NCI-H446 (cell line): ENCODE measurements at regions not wholly inside any gene's neighbourhood (a gene's known extent, or its start where the extent isn't known, plus 50 kb on each side); places are given as distances from the start of the nearest gene placed in this dataset.
"Not testable (repeated sequence)": the region's sequence is repeated elsewhere in the genome, so short reads cannot be mapped to it uniquely, and the experiment has no call there.

Source experiments
- DNase-seq, 2 experiments: peaks; one replicate each; lab custom pipeline; 2025; lab: John Stamatoyannopoulos, UW

- DNase-seq = not testable (repeated sequence)
Observed at GRCh38 chr14:66013607-66014006, 472.6 kb upstream of the CCDC196 start.

- DNase-seq = peak; percentile 14 to 51
Observed at GRCh38 chr14:66015071-66015780, 470.9 kb upstream of the CCDC196 start.

GRCh38 chr14:66017927-66018326 lies 468.2 kb upstream of the CCDC196 start:
- DNase-seq = no peak

- peak in 1 of 2 experiments; percentile 6 for DNase-seq
Observed at GRCh38 chr14:66022526-66022925, 463.6 kb upstream of the CCDC196 start.

GRCh38 chr14:66025779-66026178 lies 460.4 kb upstream of the CCDC196 start:
- DNase-seq = no peak

- DNase-seq = not testable (repeated sequence)
Observed at GRCh38 chr14:66031981-66032380, 454.2 kb upstream of the CCDC196 start.

GRCh38 chr14:66032800-66033199 lies 453.4 kb upstream of the CCDC196 start:
- DNase-seq = no peak

- DNase-seq = no peak
Observed at GRCh38 chr14:66036547-66036946, 449.6 kb upstream of the CCDC196 start.

GRCh38 chr14:66037361-66037760 lies 448.8 kb upstream of the CCDC196 start:
- DNase-seq = no peak

GRCh38 chr14:66038212-66038611 lies 448.0 kb upstream of the CCDC196 start:
- no peak for DNase-seq

- no peak for DNase-seq
Observed at GRCh38 chr14:66038618-66039017, 447.6 kb upstream of the CCDC196 start.

- no peak for DNase-seq
Observed at GRCh38 chr14:66039495-66039894, 446.7 kb upstream of the CCDC196 start.

GRCh38 chr14:66041582-66041981 lies 444.6 kb upstream of the CCDC196 start:
- DNase-seq = no peak

- DNase-seq = no peak
Observed at GRCh38 chr14:66043921-66044320, 442.2 kb upstream of the CCDC196 start.

- no peak for DNase-seq
Observed at GRCh38 chr14:66045572-66046021, 440.6 kb upstream of the CCDC196 start.

- DNase-seq = no peak
Observed at GRCh38 chr14:66046035-66046434, 440.1 kb upstream of the CCDC196 start.

GRCh38 chr14:66046591-66046990 lies 439.6 kb upstream of the CCDC196 start:
- no peak for DNase-seq

GRCh38 chr14:66056268-66056907 lies 429.8 kb upstream of the CCDC196 start:
- DNase-seq = no peak

- DNase-seq = no peak
Observed at GRCh38 chr14:66056926-66057552, 429.1 kb upstream of the CCDC196 start.

- DNase-seq = no peak
Observed at GRCh38 chr14:66065188-66065587, 421.0 kb upstream of the CCDC196 start.

GRCh38 chr14:66066981-66067776 lies 419.0 kb upstream of the CCDC196 start:
- peak; percentile 57 to 75 for DNase-seq

- DNase-seq = no peak
Observed at GRCh38 chr14:66069036-66069435, 417.1 kb upstream of the CCDC196 start.
